ENCODE measurements at regions not wholly inside any gene's neighbourhood (a gene's known extent, or its start where the extent isn't known, plus 50 kb on each side); places are given as distances from the start of the nearest gene placed in this dataset.
A peak's percentile ranks its signal among the peaks of the same experiment; 100 is the strongest.

- Histone ChIP-seq H3K4me1 (no peaks in the 10 kb centered on the region), H3K27ac (no peak overlapping the region), H3K27me3 (ENCODE audit: low read depth) (no peaks in the 10 kb centered on the region), H3K36me3 (no peaks in the 10 kb centered on the region), H3K4me3 (no peak overlapping the region), H3K9me3 (no peaks in the 10 kb centered on the region)
- ATAC-seq, result no peak
- intact Hi-C loops (cut with DNase I), result no loop called here
- no peak for TF ChIP-seq CTCF (IDR thresholded peaks at IDR 0.05)
- no peak for DNase-seq
Observed at GRCh38 chr11:128226106-128226716, 361.1 kb downstream of the ETS1 start.

GRCh38 chr11:128222245-128222884, 365.0 kb downstream of the ETS1 start:
- H3K4me1 ChIP-seq, result no peaks in the 10 kb centered on the region
- H3K4me3 ChIP-seq, result no peak overlapping the region
- H3K36me3 ChIP-seq, result no peaks in the 10 kb centered on the region
- no peaks in the 10 kb centered on the region for H3K27me3 ChIP-seq (ENCODE audit: low read depth)
- no peak overlapping the region for H3K27ac ChIP-seq
- no peaks in the 10 kb centered on the region for H3K9me3 ChIP-seq
- no peak for TF ChIP-seq CTCF (IDR thresholded peaks at IDR 0.05)
- DNase-seq (no peak), ATAC-seq (peak; percentile 32 to 62)
- intact Hi-C loops (cut with DNase I), result no loop called here

GRCh38 chr11:128219731-128220120, 367.6 kb downstream of the ETS1 start:
- ATAC-seq (no peak), DNase-seq (no peak)
- Histone ChIP-seq H3K36me3 (no peaks in the 10 kb centered on the region), H3K9me3 (no peaks in the 10 kb centered on the region), H3K27ac (no peak overlapping the region), H3K4me1 (no peaks in the 10 kb centered on the region), H3K27me3 (ENCODE audit: low read depth) (no peaks in the 10 kb centered on the region), H3K4me3 (no peak overlapping the region)
- intact Hi-C loops (cut with DNase I), result no loop called here
- no peak for TF ChIP-seq CTCF (IDR thresholded peaks at IDR 0.05)

GRCh38 chr11:128216198-128216597, 371.2 kb downstream of the ETS1 start:
- Histone ChIP-seq H3K9me3 (no peaks in the 10 kb centered on the region), H3K4me3 (no peak overlapping the region), H3K36me3 (no peaks in the 10 kb centered on the region), H3K27ac (no peak overlapping the region), H3K4me1 (no peaks in the 10 kb centered on the region), H3K27me3 (ENCODE audit: low read depth) (no peaks in the 10 kb centered on the region)
- TF ChIP-seq CTCF (IDR thresholded peaks at IDR 0.05), result no peak
- DNase-seq, result no peak
- intact Hi-C loops (cut with DNase I), result no loop called here
- no peak for ATAC-seq

GRCh38 chr11:128215238-128215882, 372.0 kb downstream of the ETS1 start:
- DNase-seq (no peak), ATAC-seq (peak in 1 of 2 donors; percentile 27)
- Histone ChIP-seq H3K9me3 (no peaks in the 10 kb centered on the region), H3K27me3 (ENCODE audit: low read depth) (no peaks in the 10 kb centered on the region), H3K4me3 (no peak overlapping the region), H3K36me3 (no peaks in the 10 kb centered on the region), H3K4me1 (no peaks in the 10 kb centered on the region), H3K27ac (no peak overlapping the region)
- no peak for TF ChIP-seq CTCF (IDR thresholded peaks at IDR 0.05)
- intact Hi-C loops (cut with DNase I), result no loop called here

Data from lower lobe of right lung (tissue), 2 donors.